K562 (cell line): ENCODE measurements at regions not wholly inside any gene's neighbourhood (a gene's known extent, or its start where the extent isn't known, plus 50 kb on each side); places are given as distances from the start of the nearest gene placed in this dataset.

ENCODE experiments used
- ATAC-seq: fragments of 200-7000 bp; cut with Tn5 transposase; 3 replicates; pipeline ENCODE4 v1.9.1; 2020; ENCODE audit warnings: moderate library complexity
- BruUV-seq: library from RNA; stranded (reverse); fragments of 400-500 nt; replicated peaks from 2 replicates; lab custom pipeline; 2021; lab: Mats Ljungman, UMichigan
- CTCF ChIA-PET: fragments of 300-600 bp; formaldehyde crosslinking; extraction: SDS; loops from one replicate; lab custom pipeline; 2021; ENCODE audit warnings: low intra/inter-chr PET ratio; lab: Yijun Ruan, JAX
- POLR2A ChIA-PET: fragments of 300-600, 350-650 bp; sonication (Branson Sonifier 250); formaldehyde crosslinking; extraction: SDS; loops from one replicate; lab custom pipeline; 2021; ENCODE audit warnings: antibody characterized with exemption, inconsistent platforms; lab: Yijun Ruan, JAX
- DNase-seq, 4 experiments: peaks; one replicate each; pipeline versions ENCODE4 v3.0.0 to v3.0.0-alpha.2; 2011 to 2018; ENCODE audit warnings: low spot score in 3 of 4, mixed read lengths in 3 of 4; ENCODE audit errors: extremely low read depth in 1 of 4
- FAIRE-seq: peaks from 2 replicates; lab custom pipeline; 2011; peaks lifted over from hg19 to GRCh38; lab: Jason Lieb, UNC
- H2AFZ ChIP-seq: 2 replicates; pipeline ENCODE4 v1.6.0; 2011; ENCODE audit warnings: low read depth, low read length, control low read depth, inconsistent platforms
- H3K27ac ChIP-seq: fragments of 200-600 bp; 3 replicates; pipeline ENCODE4 v1.8.0; 2011; ENCODE audit warnings: low read depth, mild to moderate bottlenecking, control low read depth, inconsistent platforms, low read length, moderate library complexity, mixed read lengths; ENCODE audit errors: extremely low read depth
- H3K27me3 ChIP-seq, 2 experiments: fragments of 300-600 bp in 1 of 2; 2 replicates in 1 of 2; 3 replicates in 1 of 2; pipeline versions ENCODE4 v1.6.0 to v1.8.0; 2011; ENCODE audit warnings: inconsistent platforms in 2 of 2, low read length in 2 of 2, mild to moderate bottlenecking in 1 of 2, mixed read lengths in 1 of 2, moderate library complexity in 1 of 2; ENCODE audit not compliant: control insufficient read depth in 2 of 2, insufficient read depth in 2 of 2
- H3K36me3 ChIP-seq: fragments of 300-600 bp; 3 replicates; pipeline ENCODE4 v1.8.0; 2011; ENCODE audit warnings: mild to moderate bottlenecking, low read length, inconsistent platforms; ENCODE audit not compliant: control insufficient read depth, insufficient read depth
- H3K4me1 ChIP-seq, 2 experiments: fragments of 200-600 bp in 1 of 2; replicated peaks in 1 of 2; 2 replicates in 1 of 2; 3 replicates in 1 of 2; pipeline versions ENCODE4 v1.5.1 to v1.8.0; 2011; ENCODE audit warnings: inconsistent platforms in 2 of 2, low read length in 2 of 2, mild to moderate bottlenecking in 1 of 2, mixed read lengths in 1 of 2, moderate library complexity in 1 of 2; ENCODE audit not compliant: control insufficient read depth in 2 of 2, insufficient read depth in 2 of 2
- H3K4me2 ChIP-seq: 2 replicates; pipeline ENCODE4 v1.6.1; 2011; ENCODE audit warnings: low read length, control low read depth, inconsistent platforms, mixed read lengths; ENCODE audit not compliant: insufficient read depth
- H3K4me3 ChIP-seq: fragments of 200-600 bp; sonication (generic), shearing (Covaris generic); 2 replicates; pipeline ENCODE4 v1.5.1; 2016; ENCODE audit warnings: control low read depth, inconsistent platforms
- H3K79me2 ChIP-seq: fragments of 200-600 bp; 3 replicates; pipeline ENCODE4 v1.8.0; 2011; ENCODE audit warnings: low read length, inconsistent platforms; ENCODE audit not compliant: control insufficient read depth, insufficient read depth
- H3K9ac ChIP-seq, 2 experiments: 2 replicates each; pipeline versions ENCODE4 v1.6.0 to v1.6.1; 2011; ENCODE audit warnings: low read depth in 2 of 2, low read length in 2 of 2, control low read depth in 1 of 2, inconsistent platforms in 1 of 2, mild to moderate bottlenecking in 1 of 2, mixed read lengths in 1 of 2; ENCODE audit not compliant: insufficient read depth in 1 of 2
- H3K9me1 ChIP-seq: one replicate; pipeline ENCODE4 v1.6.0; 2011; ENCODE audit warnings: inconsistent platforms, mild to moderate bottlenecking, low read length, moderate library complexity; ENCODE audit not compliant: control insufficient read depth, insufficient read depth
- H3K9me3 ChIP-seq: replicated peaks from 2 replicates; pipeline ENCODE4 v1.5.1; 2011; ENCODE audit warnings: low read depth, low read length, inconsistent platforms; ENCODE audit not compliant: control insufficient read depth, insufficient read depth
- H4K20me1 ChIP-seq: replicated peaks from 2 replicates; pipeline ENCODE4 v1.6.1; 2011; ENCODE audit warnings: low read length, inconsistent platforms, mixed read lengths; ENCODE audit not compliant: control insufficient read depth, insufficient read depth
- CHD7 ChIP-seq: fragments of 200-600 bp; sonication (generic); IDR thresholded peaks from one replicate; pipeline ENCODE4 v1.6.1; 2012; ENCODE audit warnings: mild to moderate bottlenecking, low read depth, low read length, inconsistent platforms
- DDX20 ChIP-seq: fragments of 450-650 bp; IDR thresholded peaks from 2 replicates; pipeline ENCODE4 v1.6.1; 2016; ENCODE audit warnings: missing genetic modification characterization, low read depth, mild to moderate bottlenecking, missing compliant biosample characterization, moderate library complexity
- DMBX1 ChIP-seq: fragments of 250-450 bp; sonication (Bioruptor Pico); IDR thresholded peaks from 2 replicates; pipeline ENCODE4 v1.8.0; 2022; ENCODE audit warnings: inconsistent platforms, mild to moderate bottlenecking, moderate library complexity, borderline replicate concordance
- HNRNPLL ChIP-seq: fragments of 200-400 bp; formaldehyde crosslinking; IDR thresholded peaks from 2 replicates; pipeline ENCODE4 v1.6.1; 2017; ENCODE audit warnings: low read length, low read depth, mild to moderate bottlenecking; ENCODE audit not compliant: poor library complexity, severe bottlenecking
- POLR3G ChIP-seq: IDR thresholded peaks from 2 replicates; pipeline ENCODE4 v1.6.1; 2011; ENCODE audit not compliant: insufficient read length, insufficient replicate concordance; ENCODE audit errors: extremely low read depth
- THRAP3 ChIP-seq: fragments of 450-650 bp; IDR thresholded peaks from 2 replicates; pipeline ENCODE4 v1.6.1; 2016; ENCODE audit warnings: mild to moderate bottlenecking, inconsistent platforms, borderline replicate concordance
- ZBTB17 ChIP-seq: fragments of 450-650 bp; formaldehyde crosslinking; IDR thresholded peaks from 2 replicates; pipeline ENCODE4 v1.4.0; 2020; ENCODE audit warnings: mild to moderate bottlenecking
- ZNF140 ChIP-seq: fragments of 250-450 bp; sonication (Bioruptor Pico); IDR thresholded peaks from 2 replicates; pipeline ENCODE4 v1.8.0; 2021; ENCODE audit warnings: moderate library complexity, mild to moderate bottlenecking, inconsistent platforms
- ZNF347 ChIP-seq: fragments of 450-650 bp; formaldehyde crosslinking; IDR thresholded peaks from 2 replicates; pipeline ENCODE4 v1.4.0; 2020; ENCODE audit warnings: low read depth, mild to moderate bottlenecking, moderate library complexity
- WGBS: fragments of 100-300 bp; shearing (Covaris generic); methylation state at CpG from one replicate; pipeline ENCODE4 v1.1.6; 2016; ENCODE audit warnings: low coverage, mixed read lengths; ENCODE audit not compliant: insufficient coverage; ENCODE audit errors: missing lambda C conversion rate; 5-methylcytosine and 5-hydroxymethylcytosine counted together
- in situ Hi-C: fragments of 300-500 bp; cut with MboI; formaldehyde crosslinking; loops from 4 replicates; pipeline ENCODE4 v1.15.0; 2018; ENCODE audit warnings: inconsistent platforms, mixed read lengths
- intact Hi-C: fragments of 100-400 bp; cut with micrococcal nuclease; formaldehyde crosslinking; loops from 2 replicates; pipeline ENCODE4 v1.14.2; 2022
- TF ChIP-seq, protein P1 (sequence below): sonication (generic); formaldehyde crosslinking; IDR thresholded peaks from 2 replicates; pipeline ENCODE4 v1.8.1; 2023; ENCODE audit warnings: mild to moderate bottlenecking, missing genetic modification reagents

DNA sequence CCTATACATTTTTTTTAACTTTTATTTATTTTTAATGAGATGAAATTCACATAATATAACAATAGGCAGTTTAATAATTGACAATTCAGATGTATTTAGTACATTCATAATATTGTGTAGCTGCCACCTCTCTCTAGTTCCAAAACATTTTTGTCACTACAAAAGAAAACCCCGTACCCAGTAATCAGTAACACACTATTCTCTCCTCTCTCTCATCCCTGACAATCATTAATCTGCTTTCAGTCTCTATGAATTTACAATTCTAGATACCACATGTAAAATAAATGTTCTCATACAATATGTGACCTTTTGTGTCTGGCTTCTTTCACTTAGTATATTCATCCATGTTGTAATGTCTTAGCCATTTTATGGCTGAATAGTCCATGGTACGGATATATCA, 244.8 kb upstream of the DMRT1 start:
- Histone ChIP-seq H3K36me3 (no peaks in the 10 kb centered on the region), H3K9me3 (no peaks in the 10 kb centered on the region), H3K4me2 (no peak overlapping the region), H3K79me2 (no peaks in the 10 kb centered on the region), H2AFZ (no peak overlapping the region), H4K20me1 (no peaks in the 10 kb centered on the region), H3K4me3 (no peak overlapping the region), H3K9ac (no peak overlapping the region), H3K27me3 (no peaks in the 10 kb centered on the region), H3K4me1 (no peaks in the 10 kb centered on the region), H3K27ac (no peak overlapping the region), H3K9me1 (no peaks in the 10 kb centered on the region)
- intact Hi-C loops (no loop called here), in situ Hi-C loops (no loop called here)
- no peak for ATAC-seq
- TF ChIP-seq DMBX1 (CRISPR knock-in tag) (no peak), THRAP3 (no peak), ZBTB17 (CRISPR knock-in tag) (no peak), POLR3G (no peak), ZNF140 (CRISPR knock-in tag) (no peak), ZNF347 (CRISPR knock-in tag) (no peak), HNRNPLL (no peak), DDX20 (tag) (no peak), CHD7 (no peak)
- TF ChIP-seq, protein P1, sequence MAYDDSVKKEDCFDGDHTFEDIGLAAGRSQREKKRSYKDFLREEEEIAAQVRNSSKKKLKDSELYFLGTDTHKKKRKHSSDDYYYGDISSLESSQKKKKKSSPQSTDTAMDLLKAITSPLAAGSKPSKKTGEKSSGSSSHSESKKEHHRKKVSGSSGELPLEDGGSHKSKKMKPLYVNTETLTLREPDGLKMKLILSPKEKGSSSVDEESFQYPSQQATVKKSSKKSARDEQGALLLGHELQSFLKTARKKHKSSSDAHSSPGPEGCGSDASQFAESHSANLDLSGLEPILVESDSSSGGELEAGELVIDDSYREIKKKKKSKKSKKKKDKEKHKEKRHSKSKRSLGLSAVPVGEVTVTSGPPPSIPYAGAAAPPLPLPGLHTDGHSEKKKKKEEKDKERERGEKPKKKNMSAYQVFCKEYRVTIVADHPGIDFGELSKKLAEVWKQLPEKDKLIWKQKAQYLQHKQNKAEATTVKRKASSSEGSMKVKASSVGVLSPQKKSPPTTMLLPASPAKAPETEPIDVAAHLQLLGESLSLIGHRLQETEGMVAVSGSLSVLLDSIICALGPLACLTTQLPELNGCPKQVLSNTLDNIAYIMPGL (CRISPR knock-in tag): no peak
- CTCF ChIA-PET: no interaction called here
- WGBS: 0% methylated on average over 2 of the region's 2 CpGs
- POLR2A ChIA-PET: no interaction called here
- no TSS peak for BruUV-seq
- no peak for DNase-seq
- FAIRE-seq: no peak
